GM18858 (cell line): ENCODE measurements at regions not wholly inside any gene's neighbourhood (a gene's known extent, or its start where the extent isn't known, plus 50 kb on each side); places are given as distances from the start of the nearest gene placed in this dataset.
"Not testable (repeated sequence)": the region's sequence is repeated elsewhere in the genome, so short reads cannot be mapped to it uniquely, and the experiment has no call there.

Experiments
- ATAC-seq: cut with Tn5 transposase; IDR thresholded peaks from one replicate; pipeline ENCODE4 v1.9.1; 2021; ENCODE audit not compliant: unreplicated experiment

- ATAC-seq, result no peak
These were observed 163.8 kb upstream of the ARHGEF26 start for GRCh38 chr3:153957421-153957820.

- no peak for ATAC-seq
These were observed 162.3 kb upstream of the ARHGEF26 start for GRCh38 chr3:153958635-153959595.

GRCh38 chr3:153960458-153961074 is 160.6 kb upstream of the ARHGEF26 start:
- ATAC-seq, result no peak

GRCh38 chr3:153961494-153961893 is 159.7 kb upstream of the ARHGEF26 start:
- no peak for ATAC-seq

GRCh38 chr3:153963012-153963411 is 158.2 kb upstream of the ARHGEF26 start:
- ATAC-seq, result no peak

GRCh38 chr3:153967260-153967659 is 153.9 kb upstream of the ARHGEF26 start:
- ATAC-seq, result no peak

GRCh38 chr3:153970047-153970446 is 151.1 kb upstream of the ARHGEF26 start:
- peak; percentile 43 for ATAC-seq

- no peak for ATAC-seq
These were observed 150.3 kb upstream of the ARHGEF26 start for GRCh38 chr3:153970741-153971347.

GRCh38 chr3:153972862-153973261 is 148.3 kb upstream of the ARHGEF26 start:
- ATAC-seq, result peak; percentile 41

GRCh38 chr3:153973722-153974265 is 147.4 kb upstream of the ARHGEF26 start:
- peak; percentile 46 for ATAC-seq

GRCh38 chr3:153974614-153975013 is 146.6 kb upstream of the ARHGEF26 start:
- peak; percentile 29 for ATAC-seq

GRCh38 chr3:153976891-153977554 is 144.2 kb upstream of the ARHGEF26 start:
- no peak for ATAC-seq

GRCh38 chr3:153978006-153978405 is 143.2 kb upstream of the ARHGEF26 start:
- no peak for ATAC-seq

- no peak for ATAC-seq
These were observed 141.6 kb upstream of the ARHGEF26 start for GRCh38 chr3:153979418-153980251.

GRCh38 chr3:153980252-153980590 is 141.0 kb upstream of the ARHGEF26 start:
- no peak for ATAC-seq

- ATAC-seq, result not testable (repeated sequence)
These were observed 123.8 kb upstream of the ARHGEF26 start for GRCh38 chr3:153997364-153997763.

GRCh38 chr3:154003649-154004048 is 117.5 kb upstream of the ARHGEF26 start:
- ATAC-seq, result no peak

- ATAC-seq, result no peak
These were observed 110.2 kb upstream of the ARHGEF26 start for GRCh38 chr3:154011036-154011435.

GRCh38 chr3:154013736-154014135 is 107.5 kb upstream of the ARHGEF26 start:
- no peak for ATAC-seq

- no peak for ATAC-seq
These were observed 105.9 kb upstream of the ARHGEF26 start for GRCh38 chr3:154015307-154015706.
